GM13976 (cell line): ENCODE measurements at regions not wholly inside any gene's neighbourhood (a gene's known extent, or its start where the extent isn't known, plus 50 kb on each side); places are given as distances from the start of the nearest gene placed in this dataset.

ENCODE experiments used
- DNase-seq: peaks from one replicate; pipeline ENCODE4 v3.0.0; 2012; ENCODE audit warnings: low spot score
- CTCF ChIP-seq: IDR thresholded peaks from 2 replicates; pipeline ENCODE4 v1.5.1; 2012; ENCODE audit warnings: borderline replicate concordance, mild to moderate bottlenecking; ENCODE audit not compliant: insufficient read depth; ENCODE audit errors: extremely low read depth, missing control alignments, control extremely low read depth
- in situ Hi-C: fragments of 300-500 bp; cut with MboI; formaldehyde crosslinking; loops from one replicate; pipeline ENCODE4 v1.12.0; 2022; ENCODE audit warnings: low sequenced_read_pairs, mixed read lengths, inconsistent platforms; ENCODE audit not compliant: unreplicated experiment

GRCh38 chr7:110521357-110521911 is 569.5 kb upstream of the LRRN3 start:
- TF ChIP-seq CTCF: no peak
- in situ Hi-C loops: no loop called here
- DNase-seq: no peak

GRCh38 chr7:110522061-110522760 is 568.7 kb upstream of the LRRN3 start:
- in situ Hi-C loops: no loop called here
- TF ChIP-seq CTCF: no peak
- no peak for DNase-seq

DNA sequence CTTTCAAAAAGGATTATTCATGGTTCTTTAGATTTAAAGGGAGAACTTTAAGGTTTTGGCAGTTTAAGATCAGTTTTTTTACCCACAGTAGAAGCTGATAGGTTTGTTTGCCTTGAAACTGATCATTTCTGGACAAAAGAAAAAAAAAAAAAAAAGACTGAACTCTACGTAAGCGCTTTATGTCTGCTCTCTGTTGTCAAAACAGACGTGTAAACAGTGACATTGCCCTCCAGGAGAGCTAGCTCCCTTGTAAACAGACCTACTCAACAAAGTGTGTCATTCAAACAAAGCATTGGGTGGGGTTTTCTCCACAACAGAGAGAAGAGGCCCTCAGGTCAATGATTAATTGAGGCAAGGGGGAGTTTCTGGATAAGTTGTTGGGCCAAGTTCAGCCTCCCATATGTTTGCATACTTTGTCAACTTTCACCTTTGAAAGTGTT is 568.1 kb upstream of the LRRN3 start:
- in situ Hi-C loops: no loop called here
- TF ChIP-seq CTCF: no peak
- no peak for DNase-seq

- in situ Hi-C loops: no loop called here
- no peak for TF ChIP-seq CTCF
- no peak for DNase-seq
Observed at GRCh38 chr7:110529175-110529574, 561.8 kb upstream of the LRRN3 start.

GRCh38 chr7:110531186-110531585 is 559.7 kb upstream of the LRRN3 start:
- no peak for DNase-seq
- in situ Hi-C loops: no loop called here
- TF ChIP-seq CTCF: no peak

DNA sequence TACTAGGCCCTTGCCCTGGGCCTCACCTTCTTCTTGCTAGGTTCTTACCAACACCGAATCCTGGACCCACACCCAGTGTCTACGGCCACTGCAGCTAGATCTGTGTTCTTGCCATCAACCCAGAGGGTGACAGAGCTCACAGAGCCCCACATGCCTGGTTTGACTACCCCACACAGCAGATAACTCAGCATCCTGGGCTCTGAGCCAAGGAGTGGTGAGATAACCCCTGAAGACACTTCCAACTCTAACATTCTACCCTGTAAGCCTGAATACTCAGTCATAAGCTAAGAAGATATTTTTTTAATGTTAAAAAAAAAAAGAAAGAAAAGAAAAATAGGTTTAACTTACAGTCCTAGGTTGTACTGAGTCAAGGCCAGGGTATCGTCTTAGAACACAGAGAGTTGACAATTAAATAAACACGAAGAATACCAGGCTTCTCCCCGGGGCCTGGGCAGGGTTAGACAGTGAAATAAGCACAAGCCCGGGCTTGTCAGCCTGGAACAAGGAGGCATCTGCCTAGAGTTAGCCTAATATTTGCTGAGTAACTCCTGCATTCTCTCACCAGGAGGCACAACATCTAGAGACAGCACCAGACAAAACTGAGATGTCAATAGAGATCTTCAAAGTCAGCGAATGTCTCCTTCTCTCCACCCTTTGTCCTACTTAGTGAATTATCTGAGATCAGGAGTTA is 556.5 kb upstream of the LRRN3 start:
- no peak for TF ChIP-seq CTCF
- DNase-seq: no peak
- in situ Hi-C loops: no loop called here
